GM23338 (cell line): ENCODE measurements at regions not wholly inside any gene's neighbourhood (a gene's known extent, or its start where the extent isn't known, plus 50 kb on each side); places are given as distances from the start of the nearest gene placed in this dataset.

Experiments used
- ATAC-seq: fragments of 200-7000 bp; cut with Tn5 transposase; 3 replicates; pipeline ENCODE4 v1.9.1; 2020
- DNase-seq: peaks from one replicate; pipeline ENCODE4 v3.0.0-alpha.2; 2015; ENCODE audit warnings: low spot score
- H2AFZ ChIP-seq: fragments of 200-600 bp; sonication (generic); 2 replicates; pipeline ENCODE4 v1.8.0; 2016; ENCODE audit warnings: antibody characterized with exemption, mild to moderate bottlenecking, moderate library complexity
- H3F3A ChIP-seq: fragments of 200-600 bp; sonication (generic); replicated peaks from 2 replicates; pipeline ENCODE4 v1.8.0; 2017; ENCODE audit warnings: antibody characterized with exemption, mixed run types, low read depth
- H3K27ac ChIP-seq: fragments of 200-600 bp; sonication (generic); 2 replicates; pipeline ENCODE4 v1.6.1; 2016; ENCODE audit warnings: low read depth
- H3K27me3 ChIP-seq: fragments of 200-600 bp; sonication (generic); 2 replicates; pipeline ENCODE4 v1.8.0; 2016; ENCODE audit warnings: mild to moderate bottlenecking, mixed run types, moderate library complexity; ENCODE audit not compliant: insufficient read depth
- H3K36me3 ChIP-seq: fragments of 200-600 bp; sonication (generic); 2 replicates; pipeline ENCODE4 v1.8.0; 2016; ENCODE audit warnings: mild to moderate bottlenecking; ENCODE audit not compliant: insufficient read depth
- H3K4me1 ChIP-seq: fragments of 200-600 bp; sonication (generic); 2 replicates; pipeline ENCODE4 v1.8.0; 2016; ENCODE audit warnings: mild to moderate bottlenecking, moderate library complexity; ENCODE audit not compliant: insufficient read depth
- H3K4me2 ChIP-seq: fragments of 200-600 bp; sonication (generic); 2 replicates; pipeline ENCODE4 v1.7.1; 2017; ENCODE audit warnings: mixed run types
- H3K4me3 ChIP-seq: fragments of 200-600 bp; sonication (generic); 2 replicates; pipeline ENCODE4 v1.6.1; 2016; ENCODE audit warnings: mixed run types
- H3K79me2 ChIP-seq: fragments of 200-600 bp; sonication (generic); replicated peaks from 2 replicates; pipeline ENCODE4 v1.8.0; 2017; ENCODE audit warnings: mild to moderate bottlenecking; ENCODE audit not compliant: insufficient read depth
- H3K9me2 ChIP-seq: fragments of 200-600 bp; sonication (generic); 2 replicates; pipeline ENCODE4 v1.8.0; 2017; ENCODE audit not compliant: insufficient read depth
- H4K20me1 ChIP-seq: fragments of 200-600 bp; sonication (generic); replicated peaks from 2 replicates; pipeline ENCODE4 v1.8.0; 2017; ENCODE audit warnings: mild to moderate bottlenecking; ENCODE audit not compliant: insufficient read depth
- H3K27ac Mint-ChIP-seq: 2 replicates; pipeline ENCODE4 v1.8.0; 2020; ENCODE audit warnings: inconsistent platforms, mild to moderate bottlenecking, moderate library complexity, mixed read lengths
- H3K27me3 Mint-ChIP-seq: 3 replicates; pipeline ENCODE4 v1.8.0; 2022; ENCODE audit warnings: low read depth, mild to moderate bottlenecking, moderate library complexity, mixed read lengths, inconsistent platforms; ENCODE audit not compliant: insufficient read depth, poor library complexity
- H3K36me3 Mint-ChIP-seq: 3 replicates; pipeline ENCODE4 v1.8.0; 2021; ENCODE audit warnings: low read depth, mild to moderate bottlenecking, inconsistent platforms, moderate library complexity, mixed read lengths
- H3K4me1 Mint-ChIP-seq: 3 replicates; pipeline ENCODE4 v1.8.0; 2020; ENCODE audit warnings: mild to moderate bottlenecking, inconsistent platforms, mixed read lengths
- H3K4me3 Mint-ChIP-seq: 3 replicates; pipeline ENCODE4 v1.8.0; 2021; ENCODE audit warnings: moderate library complexity, mild to moderate bottlenecking, inconsistent platforms, mixed read lengths
- H3K9me3 Mint-ChIP-seq: 3 replicates; pipeline ENCODE4 v1.8.0; 2020; ENCODE audit warnings: moderate library complexity, mild to moderate bottlenecking, inconsistent platforms, mixed read lengths
- CREB1 ChIP-seq: fragments of 250-450 bp; sonication (Bioruptor Pico); IDR thresholded peaks from 2 replicates; pipeline ENCODE4 v1.5.0; 2020; ENCODE audit warnings: low read depth, mild to moderate bottlenecking, moderate library complexity
- CTCF ChIP-seq, 2 experiments: fragments of 200-600 bp in 1 of 2; sonication (generic) in 1 of 2; conservative IDR thresholded peaks; 2 replicates each; pipeline versions ENCODE4 v1.5.1 to v1.6.1; 2016 to 2017; ENCODE audit warnings: antibody characterized with exemption in 2 of 2, low read depth in 2 of 2, mild to moderate bottlenecking in 2 of 2, moderate library complexity in 1 of 2
- ETS1 ChIP-seq: IDR thresholded peaks from 2 replicates; pipeline ENCODE4 v1.6.1; 2016; ENCODE audit warnings: antibody characterized with exemption
- EZH2 ChIP-seq: fragments of 200-600 bp; sonication (generic); IDR thresholded peaks from one replicate; pipeline ENCODE4 v1.8.0; 2017; ENCODE audit warnings: antibody characterized with exemption, mild to moderate bottlenecking, low read depth; ENCODE audit not compliant: unreplicated experiment
- EZH2phosphoT487 ChIP-seq: fragments of 200-600 bp; sonication (generic); IDR thresholded peaks from one replicate; pipeline ENCODE4 v1.8.1; 2018; ENCODE audit warnings: antibody characterized with exemption; ENCODE audit not compliant: unreplicated experiment
- JUNB ChIP-seq: IDR thresholded peaks from one replicate; pipeline ENCODE4 v1.6.1; 2016; ENCODE audit warnings: antibody characterized with exemption; ENCODE audit not compliant: unreplicated experiment
- NANOG ChIP-seq: IDR thresholded peaks from 2 replicates; pipeline ENCODE4 v1.6.1; 2016; ENCODE audit warnings: antibody characterized with exemption, borderline replicate concordance
- POLR2AphosphoS5 ChIP-seq: IDR thresholded peaks from 2 replicates; pipeline ENCODE4 v1.6.1; 2016; ENCODE audit warnings: antibody characterized with exemption, low read depth
- REST ChIP-seq: IDR thresholded peaks from one replicate; pipeline ENCODE4 v1.6.1; 2018; ENCODE audit warnings: antibody characterized with exemption; ENCODE audit not compliant: unreplicated experiment
- STAT1 ChIP-seq: IDR thresholded peaks from one replicate; pipeline ENCODE4 v1.6.1; 2016; ENCODE audit warnings: antibody characterized with exemption; ENCODE audit not compliant: unreplicated experiment
- ZNF114 ChIP-seq: fragments of 250-450 bp; sonication (Bioruptor Pico); IDR thresholded peaks from 2 replicates; pipeline ENCODE4 v1.5.0; 2020; ENCODE audit warnings: mild to moderate bottlenecking, moderate library complexity
- ZNF331 ChIP-seq: fragments of 250-450 bp; sonication (Bioruptor Pico); IDR thresholded peaks from 2 replicates; pipeline ENCODE4 v1.5.0; 2020; ENCODE audit warnings: low read depth, mild to moderate bottlenecking, moderate library complexity
- ZNF462 ChIP-seq: fragments of 250-450 bp; sonication (Bioruptor Pico); IDR thresholded peaks from 2 replicates; pipeline ENCODE4 v1.5.0; 2020; ENCODE audit warnings: mild to moderate bottlenecking, moderate library complexity

- TF ChIP-seq ETS1 (no peak), NANOG (no peak), STAT1 (no peak), REST (no peak), ZNF331 (CRISPR knock-in tag) (no peak), POLR2AphosphoS5 (no peak), EZH2phosphoT487 (no peak), ZNF462 (no peak), ZNF114 (CRISPR knock-in tag) (no peak), CREB1 (CRISPR knock-in tag) (no peak), CTCF (conservative IDR thresholded peaks at IDR 0.05; ENCODE audit: low read depth in 2 of 2) (no peak), JUNB (no peak), EZH2 (no peak)
- H3K27me3 Mint-ChIP-seq = peaks cover 3% of the 10 kb centered on the region
- H3K4me3 Mint-ChIP-seq = no peak overlapping the region
- H3K9me3 Mint-ChIP-seq = no peaks in the 10 kb centered on the region
- Histone ChIP-seq H3K27me3 (no peaks in the 10 kb centered on the region), H3K27ac (no peak overlapping the region), H2AFZ (no peak overlapping the region), H3F3A (no peaks in the 10 kb centered on the region), H3K4me1 (no peaks in the 10 kb centered on the region), H3K79me2 (no peaks in the 10 kb centered on the region), H3K4me2 (no peak overlapping the region), H3K9me2 (peaks cover 10% of the 10 kb centered on the region; the same call in 1 of the 2 replicates), H3K4me3 (no peak overlapping the region), H4K20me1 (no peaks in the 10 kb centered on the region), H3K36me3 (no peaks in the 10 kb centered on the region)
- H3K27ac Mint-ChIP-seq = peak overlapping the region; percentile 68; the same call in 1 of the 2 replicates
- ATAC-seq (no peak), DNase-seq (no peak)
- H3K4me1 Mint-ChIP-seq = peaks cover 14% of the 10 kb centered on the region
- H3K36me3 Mint-ChIP-seq = no peaks in the 10 kb centered on the region
These were observed 79.7 kb upstream of the TRIB2 start for GRCh38 chr2:12636837-12637581.
